ENCODE measurements at regions not wholly inside any gene's neighbourhood (a gene's known extent, or its start where the extent isn't known, plus 50 kb on each side); places are given as distances from the start of the nearest gene placed in this dataset.
"Not testable (repeated sequence)": the region's sequence is repeated elsewhere in the genome, so short reads cannot be mapped to it uniquely, and the experiment has no call there.

DNA sequence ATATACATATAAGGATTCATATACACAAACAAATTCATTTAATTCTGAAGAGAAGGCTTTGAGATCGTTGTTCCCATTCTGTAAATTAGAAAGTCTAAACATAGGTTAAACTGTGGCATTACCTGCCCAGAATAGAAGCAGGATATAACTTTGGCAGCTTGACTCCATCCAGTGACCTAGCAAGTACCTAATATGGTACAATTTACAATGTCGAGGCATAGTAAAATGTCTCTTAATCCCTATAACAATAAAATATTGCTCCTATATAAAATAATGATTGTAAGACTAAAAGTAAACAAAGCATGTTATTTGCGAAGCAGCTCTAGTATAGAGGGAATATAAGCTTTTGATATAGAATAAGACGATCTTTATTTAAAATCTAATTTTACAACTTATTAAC, 756.0 kb downstream of the LUZP2 start:
- DNase-seq (no peak), ATAC-seq (no peak)
- H3K9me3 Mint-ChIP-seq = peaks cover 12% of the 10 kb centered on the region
- no peaks in the 10 kb centered on the region for H3K27me3 Mint-ChIP-seq (ENCODE audit: low read depth)
- H3K4me1 Mint-ChIP-seq (ENCODE audit: low read depth) = no peaks in the 10 kb centered on the region
- H3K4me3 Mint-ChIP-seq = no peak overlapping the region
- no peaks in the 10 kb centered on the region for H3K36me3 Mint-ChIP-seq (ENCODE audit: insufficient read depth)

DNA sequence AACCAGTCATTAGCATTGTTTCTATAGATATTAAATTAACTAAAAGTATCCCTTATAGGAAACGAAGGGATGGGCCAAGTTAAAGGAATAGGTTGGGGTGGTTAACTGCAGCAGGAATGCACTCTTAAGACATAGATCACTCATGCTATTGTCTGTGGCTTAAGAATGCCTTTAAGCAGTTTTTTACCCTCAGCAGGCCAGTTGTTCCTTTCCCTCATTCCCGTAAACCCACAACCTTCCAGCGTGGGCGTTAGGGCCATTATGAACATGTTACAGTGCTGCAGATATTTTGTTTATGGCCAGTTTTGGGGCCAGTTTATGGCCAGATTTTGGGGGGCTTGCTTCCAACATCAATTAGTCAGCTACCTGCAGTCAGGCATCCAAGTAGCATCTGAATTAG, 767.0 kb downstream of the LUZP2 start:
- H3K4me3 Mint-ChIP-seq; H3K27me3 Mint-ChIP-seq (ENCODE audit: low read depth); H3K4me1 Mint-ChIP-seq (ENCODE audit: low read depth): not testable (repeated sequence)

DNA sequence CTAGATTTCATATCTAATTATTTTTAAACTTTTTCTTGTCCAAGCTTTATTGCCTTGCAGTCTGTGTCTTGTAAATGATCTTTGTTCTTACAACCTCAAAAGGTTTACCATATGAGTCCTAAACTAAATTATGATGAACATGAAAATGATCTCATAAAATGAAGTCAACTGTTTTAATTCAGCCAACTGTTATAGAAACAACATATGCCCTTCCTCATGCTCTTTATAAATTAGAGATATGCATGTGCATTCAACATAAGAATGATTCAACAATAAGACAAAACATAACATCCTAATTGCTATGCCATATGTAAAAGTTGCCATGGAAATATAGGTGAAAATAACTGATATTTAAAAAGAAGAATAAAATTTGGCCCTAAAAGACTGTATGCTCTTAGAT, 774.4 kb downstream of the LUZP2 start:
- Mint-ChIP-seq H3K9me3 (peaks cover 14% of the 10 kb centered on the region), H3K4me1 (ENCODE audit: low read depth) (no peaks in the 10 kb centered on the region), H3K4me3 (no peak overlapping the region), H3K36me3 (ENCODE audit: insufficient read depth) (no peaks in the 10 kb centered on the region), H3K27me3 (ENCODE audit: low read depth) (no peaks in the 10 kb centered on the region)
- no peak for DNase-seq
- ATAC-seq = no peak

More for the DNA sequence above, 767.0 kb downstream of the LUZP2 start:
- H3K9me3 Mint-ChIP-seq = peaks cover 16% of the 10 kb centered on the region
- not testable (repeated sequence) for DNase-seq; H3K36me3 Mint-ChIP-seq (ENCODE audit: insufficient read depth); ATAC-seq

DNA sequence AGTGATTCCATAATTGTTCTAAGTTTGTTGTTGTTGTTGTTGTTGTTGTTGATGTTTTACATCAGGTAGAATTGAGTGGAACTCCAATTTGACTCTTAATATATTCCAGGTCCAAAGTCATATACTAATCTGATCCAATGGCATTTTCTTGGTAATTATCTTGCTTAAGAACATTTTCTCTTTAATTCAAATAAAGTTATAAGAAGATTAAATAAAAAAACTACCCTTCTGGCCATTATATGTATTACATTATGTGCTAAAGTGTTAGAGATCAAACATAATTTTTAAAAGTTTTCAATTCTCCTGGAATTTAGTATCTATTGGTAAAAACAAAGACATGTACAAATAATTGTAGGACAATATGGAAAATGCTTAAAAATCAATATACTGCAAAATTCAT, 775.4 kb downstream of the LUZP2 start:
- Mint-ChIP-seq H3K4me3 (no peak overlapping the region), H3K4me1 (ENCODE audit: low read depth) (no peaks in the 10 kb centered on the region), H3K9me3 (peaks cover 11% of the 10 kb centered on the region), H3K36me3 (ENCODE audit: insufficient read depth) (no peaks in the 10 kb centered on the region), H3K27me3 (ENCODE audit: low read depth) (no peaks in the 10 kb centered on the region)
- ATAC-seq (no peak), DNase-seq (no peak)

DNA sequence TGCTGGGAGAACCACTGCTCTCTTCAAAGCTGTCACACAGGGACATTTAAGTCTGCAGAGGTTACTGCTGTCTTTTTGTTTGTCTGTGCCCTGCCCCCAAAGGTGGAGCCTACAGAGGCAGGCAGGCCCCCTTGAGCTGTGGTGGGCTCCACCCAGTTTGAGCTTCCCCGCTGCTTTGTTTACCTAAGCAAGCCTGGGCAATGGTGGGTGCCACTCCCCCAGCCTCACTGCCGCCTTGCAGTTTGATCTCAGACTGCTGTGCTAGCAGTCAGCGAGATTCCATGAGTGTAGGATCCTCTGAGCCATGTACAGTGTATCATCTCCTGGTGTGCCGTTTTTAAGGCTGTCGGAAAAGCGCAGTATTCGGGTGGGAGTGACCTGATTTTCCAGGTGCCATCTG, 784.0 kb downstream of the LUZP2 start:
- not testable (repeated sequence) for DNase-seq; H3K36me3 Mint-ChIP-seq (ENCODE audit: insufficient read depth); H3K27me3 Mint-ChIP-seq (ENCODE audit: low read depth)

DNA sequence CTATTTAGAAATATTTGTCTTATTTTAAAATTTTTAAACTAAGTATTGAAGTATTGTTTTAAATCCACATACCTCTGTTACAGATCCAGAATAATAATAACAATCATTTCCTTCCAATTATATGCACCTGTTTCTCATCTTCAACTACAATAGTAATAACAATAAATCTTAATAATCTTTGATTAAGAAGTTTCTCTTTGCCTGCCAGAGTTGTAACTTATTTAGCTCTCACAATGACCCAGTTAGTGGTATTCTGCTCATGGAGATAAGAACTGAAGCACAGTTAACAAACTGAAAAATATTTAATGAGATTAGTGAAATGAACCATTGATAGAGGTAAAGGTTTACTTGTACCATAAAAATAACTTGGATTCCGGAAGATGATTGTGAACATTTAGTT, 796.3 kb downstream of the LUZP2 start:
- no peaks in the 10 kb centered on the region for H3K27me3 Mint-ChIP-seq (ENCODE audit: low read depth)
- DNase-seq (no peak), ATAC-seq (no peak)
- peaks cover 22% of the 10 kb centered on the region for H3K9me3 Mint-ChIP-seq
- H3K4me3 Mint-ChIP-seq = no peak overlapping the region
- no peaks in the 10 kb centered on the region for H3K36me3 Mint-ChIP-seq (ENCODE audit: insufficient read depth)
- H3K4me1 Mint-ChIP-seq (ENCODE audit: low read depth) = no peaks in the 10 kb centered on the region

More for the DNA sequence above, 784.0 kb downstream of the LUZP2 start:
- H3K9me3 Mint-ChIP-seq = peaks cover 18% of the 10 kb centered on the region
- H3K4me3 Mint-ChIP-seq; H3K4me1 Mint-ChIP-seq (ENCODE audit: low read depth); ATAC-seq: not testable (repeated sequence)

DNA sequence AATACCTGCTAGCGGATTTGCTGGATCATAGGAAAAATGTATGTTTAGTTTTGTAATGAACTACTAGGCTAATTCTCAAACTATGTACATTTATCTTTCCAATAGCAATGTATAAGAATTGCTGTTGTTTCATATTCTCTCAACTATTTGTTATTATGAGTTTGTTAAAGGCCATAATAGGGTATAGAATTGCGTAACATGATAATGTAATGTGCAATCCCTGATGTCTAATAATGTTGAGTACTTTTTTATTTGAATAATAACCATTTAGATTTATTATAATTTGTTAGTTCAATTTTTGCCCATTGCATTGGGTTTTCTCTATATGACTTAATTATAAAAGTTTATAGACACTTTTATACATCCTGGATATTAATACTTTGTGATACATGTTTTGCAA, 801.6 kb downstream of the LUZP2 start:
- ATAC-seq (no peak), DNase-seq (no peak)
- peaks cover 22% of the 10 kb centered on the region for H3K9me3 Mint-ChIP-seq
- no peaks in the 10 kb centered on the region for H3K27me3 Mint-ChIP-seq (ENCODE audit: low read depth)
- no peak overlapping the region for H3K4me3 Mint-ChIP-seq
- H3K36me3 Mint-ChIP-seq (ENCODE audit: insufficient read depth) = no peaks in the 10 kb centered on the region
- no peaks in the 10 kb centered on the region for H3K4me1 Mint-ChIP-seq (ENCODE audit: low read depth)

DNA sequence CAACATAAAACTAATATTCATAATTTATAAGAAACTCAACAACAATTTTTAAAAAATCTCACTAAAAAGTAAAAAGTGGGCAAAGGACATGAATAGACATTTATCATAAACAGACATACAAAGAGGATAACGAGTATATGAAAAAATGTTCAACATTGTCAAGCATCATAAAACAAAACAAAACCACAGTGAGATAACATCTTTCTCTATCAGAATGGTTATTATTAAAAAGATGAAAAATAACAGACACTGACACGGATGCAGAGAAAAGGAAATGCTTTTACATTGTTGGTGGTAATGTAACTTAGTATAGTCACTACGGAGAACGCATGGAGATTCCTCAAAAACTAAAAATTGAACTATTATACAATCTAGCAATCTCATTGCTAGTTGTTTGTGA, 813.0 kb downstream of the LUZP2 start:
- no peaks in the 10 kb centered on the region for H3K27me3 Mint-ChIP-seq (ENCODE audit: low read depth)
- H3K9me3 Mint-ChIP-seq = peaks cover 26% of the 10 kb centered on the region
- no peaks in the 10 kb centered on the region for H3K4me1 Mint-ChIP-seq (ENCODE audit: low read depth)
- no peak for DNase-seq
- no peaks in the 10 kb centered on the region for H3K36me3 Mint-ChIP-seq (ENCODE audit: insufficient read depth)
- H3K4me3 Mint-ChIP-seq = no peak overlapping the region
- no peak for ATAC-seq

DNA sequence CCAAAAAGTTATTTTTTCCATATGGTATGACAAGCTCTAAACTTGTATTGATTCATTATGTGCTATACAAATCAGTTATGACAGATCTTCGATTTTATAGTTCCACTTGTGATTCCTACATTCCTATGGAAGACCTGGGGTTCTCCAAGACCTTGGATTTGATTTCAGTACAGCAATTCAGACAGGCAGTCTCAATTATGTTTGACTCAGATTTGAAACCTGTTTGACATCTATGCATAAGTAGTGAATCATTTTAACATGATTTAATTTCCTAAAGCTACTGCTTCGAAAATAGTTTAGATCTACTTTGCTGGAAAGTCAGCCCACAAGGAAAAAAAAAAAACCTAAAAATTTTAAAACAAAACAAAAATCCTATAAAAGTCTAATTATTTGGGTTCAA, 820.4 kb downstream of the LUZP2 start:
- no peak overlapping the region for H3K4me3 Mint-ChIP-seq
- H3K27me3 Mint-ChIP-seq (ENCODE audit: low read depth) = no peaks in the 10 kb centered on the region
- DNase-seq (no peak), ATAC-seq (no peak)
- no peaks in the 10 kb centered on the region for H3K4me1 Mint-ChIP-seq (ENCODE audit: low read depth)
- no peaks in the 10 kb centered on the region for H3K36me3 Mint-ChIP-seq (ENCODE audit: insufficient read depth)
- peaks cover 9% of the 10 kb centered on the region for H3K9me3 Mint-ChIP-seq

DNA sequence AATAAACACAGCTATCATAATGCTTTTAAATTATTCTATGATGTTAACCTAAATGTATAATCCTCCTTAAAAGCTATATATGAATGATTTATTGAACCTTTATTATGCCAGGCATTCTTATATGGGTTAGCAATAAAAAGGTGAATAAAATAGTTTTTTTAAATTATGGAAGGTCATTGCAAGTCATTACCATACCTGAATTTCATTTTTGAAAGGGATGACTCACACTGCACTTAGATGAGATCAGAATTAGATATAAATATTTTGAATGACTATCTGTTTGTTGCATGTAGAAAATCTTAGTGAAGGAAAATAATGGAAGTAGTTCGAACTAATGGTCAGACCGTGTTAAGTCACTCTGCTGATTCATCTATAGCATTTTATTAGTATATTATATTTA, 822.3 kb downstream of the LUZP2 start:
- ATAC-seq = no peak
- Mint-ChIP-seq H3K27me3 (ENCODE audit: low read depth) (no peaks in the 10 kb centered on the region), H3K4me1 (ENCODE audit: low read depth) (no peaks in the 10 kb centered on the region), H3K36me3 (ENCODE audit: insufficient read depth) (no peaks in the 10 kb centered on the region), H3K4me3 (no peak overlapping the region), H3K9me3 (peaks cover 19% of the 10 kb centered on the region)
- no peak for DNase-seq

DNA sequence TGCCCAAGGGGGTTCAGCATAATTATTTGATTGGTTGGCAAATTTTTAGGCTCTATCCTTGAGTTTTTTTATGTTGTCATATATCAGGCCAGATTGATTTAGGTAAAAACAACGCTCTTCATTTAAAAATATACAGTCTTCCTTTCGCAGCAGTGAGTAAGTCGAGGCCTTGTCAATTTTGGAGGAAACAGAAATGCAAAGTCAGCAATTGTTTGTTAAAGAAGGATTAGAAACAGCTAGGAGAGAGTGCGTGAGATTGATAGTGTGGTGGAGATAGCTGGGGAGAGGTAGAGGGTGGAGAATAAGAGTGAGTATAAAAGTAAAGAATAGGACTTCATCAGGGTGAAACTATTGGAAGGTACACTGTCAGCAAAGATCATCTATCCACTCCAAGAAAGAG, 830.8 kb downstream of the LUZP2 start:
- no peak for ATAC-seq
- Mint-ChIP-seq H3K4me1 (ENCODE audit: low read depth) (no peaks in the 10 kb centered on the region), H3K36me3 (ENCODE audit: insufficient read depth) (no peaks in the 10 kb centered on the region), H3K9me3 (peaks cover 10% of the 10 kb centered on the region), H3K4me3 (no peak overlapping the region), H3K27me3 (ENCODE audit: low read depth) (no peaks in the 10 kb centered on the region)
- no peak for DNase-seq

DNA sequence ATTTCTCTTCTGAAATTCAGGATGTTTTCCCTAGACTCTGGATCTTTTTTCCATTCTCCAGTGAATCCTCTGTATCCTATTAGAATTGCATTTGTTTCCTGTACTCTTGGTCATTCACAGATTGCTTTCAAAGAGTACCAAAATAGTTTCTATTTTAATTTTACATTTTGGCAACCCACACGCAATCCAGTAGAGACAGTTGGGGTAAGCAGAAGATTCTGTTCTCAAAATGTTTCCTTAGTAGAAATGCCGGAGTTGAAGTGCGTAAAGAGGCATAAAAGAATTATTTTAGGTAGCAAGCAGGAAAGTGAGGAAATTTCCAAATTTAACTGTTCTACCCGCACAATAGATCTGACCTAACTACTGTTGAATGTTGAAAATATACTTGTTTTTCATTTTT, 842.4 kb downstream of the LUZP2 start:
- DNase-seq (no peak), ATAC-seq (no peak)
- no peaks in the 10 kb centered on the region for H3K27me3 Mint-ChIP-seq (ENCODE audit: low read depth)
- peaks cover 10% of the 10 kb centered on the region for H3K9me3 Mint-ChIP-seq
- H3K4me3 Mint-ChIP-seq = no peak overlapping the region
- H3K4me1 Mint-ChIP-seq (ENCODE audit: low read depth) = no peaks in the 10 kb centered on the region
- H3K36me3 Mint-ChIP-seq (ENCODE audit: insufficient read depth) = no peaks in the 10 kb centered on the region

DNA sequence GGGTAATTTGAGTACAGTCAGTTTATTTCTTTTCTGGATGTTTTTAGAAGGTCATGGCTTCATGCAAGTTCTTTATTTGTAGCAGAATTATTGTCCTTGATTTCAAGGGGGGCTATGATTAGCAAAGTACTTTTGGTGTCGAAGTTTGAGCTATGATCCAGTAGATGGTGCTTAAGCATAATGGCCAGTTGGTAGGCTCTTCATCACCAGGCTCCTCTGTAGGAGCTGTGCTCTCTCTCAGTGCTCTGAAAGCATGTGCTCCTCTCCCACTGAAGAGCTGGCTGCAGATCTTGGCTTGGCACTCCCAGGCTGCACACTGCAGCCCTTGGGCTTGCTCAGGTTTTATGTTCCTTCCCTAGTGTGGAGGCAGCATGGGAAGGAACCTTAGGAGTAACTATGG, 852.7 kb downstream of the LUZP2 start:
- ATAC-seq (no peak), DNase-seq (no peak)
- Mint-ChIP-seq H3K4me3 (no peak overlapping the region), H3K4me1 (ENCODE audit: low read depth) (no peaks in the 10 kb centered on the region), H3K36me3 (ENCODE audit: insufficient read depth) (no peaks in the 10 kb centered on the region), H3K27me3 (ENCODE audit: low read depth) (no peaks in the 10 kb centered on the region), H3K9me3 (peaks cover 3% of the 10 kb centered on the region)

DNA sequence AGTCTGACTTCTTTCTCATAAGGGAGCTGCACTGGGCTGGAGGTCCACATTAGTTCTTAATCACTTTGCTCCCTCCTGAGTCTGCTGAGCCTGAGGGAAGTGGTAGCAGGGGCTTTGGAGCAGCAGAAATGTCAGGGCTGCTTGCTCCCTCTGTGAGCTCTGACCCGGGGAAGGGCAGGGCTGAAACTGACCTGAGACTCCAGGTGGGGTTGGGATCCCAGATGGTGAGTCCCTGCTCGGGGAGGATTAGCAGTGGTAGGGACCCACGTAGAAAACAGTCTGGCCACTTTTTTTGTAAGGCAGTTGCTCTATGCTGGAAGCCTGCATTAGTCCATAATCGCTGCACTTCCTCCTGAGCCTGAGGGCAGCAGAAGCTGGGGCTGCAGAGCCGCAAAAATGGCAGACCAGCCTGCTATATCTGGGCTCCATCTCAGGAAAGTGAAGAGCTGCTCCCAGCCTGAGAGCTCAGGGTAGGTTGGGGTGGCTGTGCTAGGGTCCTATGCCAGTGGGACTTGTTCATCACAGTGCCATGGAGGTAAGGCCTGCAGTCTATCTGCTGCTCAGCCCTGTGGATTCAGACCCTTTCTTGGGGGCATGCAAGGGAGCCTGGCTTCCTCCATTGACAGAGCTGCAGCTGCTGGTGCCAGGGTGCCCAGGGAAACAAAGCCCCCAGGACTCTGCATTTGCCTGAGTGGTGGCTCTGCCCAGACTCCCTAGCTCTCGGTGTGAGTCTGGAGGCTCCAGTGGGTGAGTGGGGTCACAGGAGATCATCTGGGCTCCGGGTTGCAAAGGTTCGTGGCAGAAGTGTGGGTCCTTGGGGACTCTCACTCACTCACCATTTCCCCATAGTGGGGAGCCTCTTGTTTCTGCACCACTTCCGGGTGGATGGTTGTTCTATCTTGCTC, 854.3 kb downstream of the LUZP2 start:
- DNase-seq (no peak), ATAC-seq (no peak)
- H3K27me3 Mint-ChIP-seq (ENCODE audit: low read depth) = no peaks in the 10 kb centered on the region
- no peaks in the 10 kb centered on the region for H3K4me1 Mint-ChIP-seq (ENCODE audit: low read depth)
- H3K4me3 Mint-ChIP-seq = no peak overlapping the region
- peaks cover 3% of the 10 kb centered on the region for H3K9me3 Mint-ChIP-seq
- H3K36me3 Mint-ChIP-seq (ENCODE audit: insufficient read depth) = no peaks in the 10 kb centered on the region

DNA sequence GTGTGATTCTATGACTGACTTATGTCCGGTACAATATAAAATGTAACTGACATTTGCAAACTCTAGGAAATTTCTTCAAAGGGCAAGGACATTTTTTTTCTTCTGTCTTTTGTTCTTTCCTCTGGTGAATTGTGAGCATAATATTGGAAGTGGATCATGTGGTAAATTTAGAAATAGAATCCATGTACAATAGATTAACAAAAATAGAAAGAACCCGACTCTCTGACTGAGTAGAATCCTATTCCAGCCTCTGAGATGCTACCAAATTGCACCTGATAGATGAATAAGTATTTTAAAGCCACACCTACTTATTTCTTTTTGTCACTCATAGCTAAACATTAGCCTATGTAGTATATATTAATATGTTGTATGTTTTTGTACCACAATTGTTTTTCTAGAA, 860.3 kb downstream of the LUZP2 start:
- H3K9me3 Mint-ChIP-seq = no peaks in the 10 kb centered on the region
- ATAC-seq (no peak), DNase-seq (no peak)
- no peak overlapping the region for H3K4me3 Mint-ChIP-seq
- H3K27me3 Mint-ChIP-seq (ENCODE audit: low read depth) = no peaks in the 10 kb centered on the region
- H3K4me1 Mint-ChIP-seq (ENCODE audit: low read depth) = no peaks in the 10 kb centered on the region
- H3K36me3 Mint-ChIP-seq (ENCODE audit: insufficient read depth) = no peaks in the 10 kb centered on the region
